GM21825 (cell line): ENCODE measurements at regions not wholly inside any gene's neighbourhood (a gene's known extent, or its start where the extent isn't known, plus 50 kb on each side); places are given as distances from the start of the nearest gene placed in this dataset.

Experiments
- ATAC-seq: cut with Tn5 transposase; IDR thresholded peaks from one replicate; pipeline ENCODE4 v1.9.1; 2021; ENCODE audit warnings: mild to moderate bottlenecking, moderate library complexity; ENCODE audit not compliant: unreplicated experiment

GRCh38 chr12:115443351-115443938 lies 759.5 kb upstream of the TBX3 start:
- ATAC-seq = no peak

GRCh38 chr12:115440438-115440837 lies 756.5 kb upstream of the TBX3 start:
- no peak for ATAC-seq

GRCh38 chr12:115439008-115439601 lies 755.1 kb upstream of the TBX3 start:
- no peak for ATAC-seq

- ATAC-seq = no peak
Measured at GRCh38 chr12:115438314-115438713, 754.3 kb upstream of the TBX3 start.

GRCh38 chr12:115437061-115437567 lies 753.1 kb upstream of the TBX3 start:
- no peak for ATAC-seq

- no peak for ATAC-seq
Measured at GRCh38 chr12:115433014-115433634, 749.1 kb upstream of the TBX3 start.

GRCh38 chr12:115430636-115431035 lies 746.7 kb upstream of the TBX3 start:
- ATAC-seq = no peak

GRCh38 chr12:115426732-115427131 lies 742.8 kb upstream of the TBX3 start:
- ATAC-seq = no peak

GRCh38 chr12:115424003-115424402 lies 740.0 kb upstream of the TBX3 start:
- ATAC-seq = no peak

GRCh38 chr12:115423546-115423987 lies 739.6 kb upstream of the TBX3 start:
- ATAC-seq = no peak

- no peak for ATAC-seq
Measured at GRCh38 chr12:115422845-115423545, 739.0 kb upstream of the TBX3 start.

GRCh38 chr12:115421796-115422709 lies 738.1 kb upstream of the TBX3 start:
- no peak for ATAC-seq

GRCh38 chr12:115421350-115421749 lies 737.4 kb upstream of the TBX3 start:
- ATAC-seq = no peak

GRCh38 chr12:115419145-115419646 lies 735.2 kb upstream of the TBX3 start:
- ATAC-seq = no peak

- no peak for ATAC-seq
Measured at GRCh38 chr12:115417610-115418009, 733.6 kb upstream of the TBX3 start.

- no peak for ATAC-seq
Measured at GRCh38 chr12:115416869-115417268, 732.9 kb upstream of the TBX3 start.

GRCh38 chr12:115413626-115414025 lies 729.7 kb upstream of the TBX3 start:
- ATAC-seq = no peak

- ATAC-seq = no peak
Measured at GRCh38 chr12:115412831-115413230, 728.9 kb upstream of the TBX3 start.

GRCh38 chr12:115411121-115411520 lies 727.1 kb upstream of the TBX3 start:
- ATAC-seq = no peak

- no peak for ATAC-seq
Measured at GRCh38 chr12:115408642-115409041, 724.7 kb upstream of the TBX3 start.
